SK-N-SH treated with all-trans-retinoic acid at 6 μM for 48 hours (cell line): ENCODE measurements at regions not wholly inside any gene's neighbourhood (a gene's known extent, or its start where the extent isn't known, plus 50 kb on each side); places are given as distances from the start of the nearest gene placed in this dataset.

Source experiments
- ARNTL ChIP-seq: fragments of 450-650 bp; formaldehyde crosslinking; IDR thresholded peaks from 2 replicates; pipeline ENCODE4 v1.5.0; 2020; ENCODE audit warnings: low read depth, mild to moderate bottlenecking, moderate library complexity, borderline replicate concordance
- BACH2 ChIP-seq: fragments of 250-450 bp; sonication (Bioruptor Pico); IDR thresholded peaks from 2 replicates; pipeline ENCODE4 v1.9.0; 2021; ENCODE audit warnings: mild to moderate bottlenecking, borderline replicate concordance
- CREB5 ChIP-seq: fragments of 250-450 bp; sonication (Bioruptor Pico); IDR thresholded peaks from 2 replicates; pipeline ENCODE4 v1.5.1; 2020; ENCODE audit warnings: low read depth, mild to moderate bottlenecking, moderate library complexity
- CSDC2 ChIP-seq: fragments of 250-450 bp; sonication (Bioruptor Pico); IDR thresholded peaks from 2 replicates; pipeline ENCODE4 v1.5.0; 2020; ENCODE audit warnings: mild to moderate bottlenecking, moderate library complexity
- CSRNP3 ChIP-seq: fragments of 250-450 bp; sonication (Bioruptor Pico); IDR thresholded peaks from 2 replicates; pipeline ENCODE4 v1.5.1; 2021; ENCODE audit warnings: mild to moderate bottlenecking, moderate library complexity
- PATZ1 ChIP-seq: fragments of 250-450 bp; sonication (Bioruptor Pico); IDR thresholded peaks from 2 replicates; pipeline ENCODE4 v1.8.0; 2020; ENCODE audit warnings: mild to moderate bottlenecking, moderate library complexity, borderline replicate concordance
- POU6F1 ChIP-seq: fragments of 250-450 bp; sonication (Bioruptor Pico); IDR thresholded peaks from 2 replicates; pipeline ENCODE4 v1.8.0; 2021; ENCODE audit warnings: low read depth, mild to moderate bottlenecking, moderate library complexity, borderline replicate concordance
- PPARA ChIP-seq: fragments of 250-450 bp; sonication (Bioruptor Pico); IDR thresholded peaks from 2 replicates; pipeline ENCODE4 v1.5.0; 2020; ENCODE audit warnings: mild to moderate bottlenecking, borderline replicate concordance
- RARB ChIP-seq: fragments of 250-450 bp; sonication (Bioruptor Pico); IDR thresholded peaks from 2 replicates; pipeline ENCODE4 v1.8.0; 2021; ENCODE audit warnings: mild to moderate bottlenecking, moderate library complexity
- SNAI2 ChIP-seq: fragments of 250-450 bp; sonication (Bioruptor Pico); IDR thresholded peaks from 2 replicates; pipeline ENCODE4 v1.5.0; 2020; ENCODE audit warnings: mild to moderate bottlenecking, moderate library complexity
- ZC3H10 ChIP-seq: fragments of 250-450 bp; sonication (Bioruptor Pico); IDR thresholded peaks from 2 replicates; pipeline ENCODE4 v1.5.1; 2021; ENCODE audit warnings: mild to moderate bottlenecking, moderate library complexity
- ZFP3 ChIP-seq: fragments of 250-450 bp; sonication (Bioruptor Pico); IDR thresholded peaks from 2 replicates; pipeline ENCODE4 v1.5.0; 2020; ENCODE audit warnings: mild to moderate bottlenecking, moderate library complexity
- ZNF565 ChIP-seq: fragments of 450-650 bp; formaldehyde crosslinking; conservative IDR thresholded peaks from 2 replicates; pipeline ENCODE4 v1.5.0; 2020; ENCODE audit warnings: low read depth, mild to moderate bottlenecking, moderate library complexity
- ZNF70 ChIP-seq: fragments of 450-650 bp; formaldehyde crosslinking; IDR thresholded peaks from 2 replicates; pipeline ENCODE4 v1.5.0; 2020; ENCODE audit warnings: mild to moderate bottlenecking, moderate library complexity

GRCh38 chr1:115529216-115529897, 112.4 kb upstream of the VANGL1 start:
- TF ChIP-seq PATZ1 (CRISPR knock-in tag): no peak
- TF ChIP-seq CSDC2 (CRISPR knock-in tag): no peak
- no peak for TF ChIP-seq ZFP3 (CRISPR knock-in tag)
- TF ChIP-seq RARB (CRISPR knock-in tag): no peak
- no peak for TF ChIP-seq ZNF70 (CRISPR knock-in tag)
- TF ChIP-seq PPARA (CRISPR knock-in tag): no peak
- no peak for TF ChIP-seq BACH2 (CRISPR knock-in tag)
- no peak for TF ChIP-seq POU6F1 (CRISPR knock-in tag)
- TF ChIP-seq CSRNP3 (CRISPR knock-in tag): no peak
- TF ChIP-seq CREB5 (CRISPR knock-in tag): no peak
- TF ChIP-seq ZC3H10 (CRISPR knock-in tag): no peak
- no peak for TF ChIP-seq ZNF565 (CRISPR knock-in tag)
- no peak for TF ChIP-seq SNAI2
- TF ChIP-seq ARNTL: no peak
